ENCODE measurements at regions not wholly inside any gene's neighbourhood (a gene's known extent, or its start where the extent isn't known, plus 50 kb on each side); places are given as distances from the start of the nearest gene placed in this dataset.

- TF ChIP-seq EGR1 (IDR thresholded peaks at IDR 0.05) (no peak), TCF12 (IDR thresholded peaks at IDR 0.05; ENCODE audit: low read depth) (no peak), CREB1 (IDR thresholded peaks at IDR 0.05; ENCODE audit: low read depth) (no peak), RAD21 (IDR thresholded peaks at IDR 0.05; ENCODE audit: low read depth) (no peak), YY1 (IDR thresholded peaks at IDR 0.05; ENCODE audit: low read depth) (no peak), EP300 (IDR thresholded peaks at IDR 0.05; ENCODE audit: borderline replicate concordance) (no peak), NFIC (IDR thresholded peaks at IDR 0.05) (no peak), FOXM1 (IDR thresholded peaks at IDR 0.05; ENCODE audit: borderline replicate concordance, low read depth) (no peak), MAX (IDR thresholded peaks at IDR 0.05) (no peak), ZBTB7A (IDR thresholded peaks at IDR 0.05; ENCODE audit: low read depth) (no peak)
- TF ChIP-seq, protein P1, sequence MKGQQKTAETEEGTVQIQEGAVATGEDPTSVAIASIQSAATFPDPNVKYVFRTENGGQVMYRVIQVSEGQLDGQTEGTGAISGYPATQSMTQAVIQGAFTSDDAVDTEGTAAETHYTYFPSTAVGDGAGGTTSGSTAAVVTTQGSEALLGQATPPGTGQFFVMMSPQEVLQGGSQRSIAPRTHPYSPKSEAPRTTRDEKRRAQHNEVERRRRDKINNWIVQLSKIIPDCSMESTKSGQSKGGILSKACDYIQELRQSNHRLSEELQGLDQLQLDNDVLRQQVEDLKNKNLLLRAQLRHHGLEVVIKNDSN (IDR thresholded peaks at IDR 0.05) = no peak
Observed at GRCh38 chr21:38994042-38994441, 188.3 kb downstream of the ETS2 start.

DNA sequence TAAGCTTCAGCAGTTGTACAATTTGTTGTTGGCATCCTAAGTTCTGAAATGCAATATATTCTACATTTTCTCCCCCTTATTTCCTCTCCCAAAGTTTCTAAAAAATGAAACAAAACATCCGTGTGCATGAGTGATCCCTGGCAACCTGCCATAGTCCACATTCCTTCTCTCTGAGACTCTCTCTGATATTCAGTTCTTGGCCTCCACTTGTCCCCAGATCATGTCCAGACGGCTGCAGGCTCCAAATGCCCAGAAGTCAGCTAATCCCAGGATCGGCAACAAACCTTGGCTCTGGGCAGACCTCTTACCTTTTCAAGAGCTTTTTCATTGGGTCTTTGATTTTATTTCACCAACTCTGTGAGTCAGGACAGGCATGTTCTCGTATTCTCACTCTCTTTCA lies 187.8 kb downstream of the ETS2 start:
- TF ChIP-seq TEAD4 (IDR thresholded peaks at IDR 0.05) (peak; percentile 73), YY1 (IDR thresholded peaks at IDR 0.05; ENCODE audit: low read depth) (no peak), TCF12 (IDR thresholded peaks at IDR 0.05; ENCODE audit: low read depth) (0 out of 2 replicates have a peak, but pooled peaks have one; percentile 19), MAX (IDR thresholded peaks at IDR 0.05) (no peak), CEBPB (IDR thresholded peaks at IDR 0.05) (peak; percentile 37; the same call in 1 of the 2 replicates), NFIC (IDR thresholded peaks at IDR 0.05) (peak; percentile 82), RAD21 (IDR thresholded peaks at IDR 0.05; ENCODE audit: low read depth) (no peak)
- TF ChIP-seq, protein P2, sequence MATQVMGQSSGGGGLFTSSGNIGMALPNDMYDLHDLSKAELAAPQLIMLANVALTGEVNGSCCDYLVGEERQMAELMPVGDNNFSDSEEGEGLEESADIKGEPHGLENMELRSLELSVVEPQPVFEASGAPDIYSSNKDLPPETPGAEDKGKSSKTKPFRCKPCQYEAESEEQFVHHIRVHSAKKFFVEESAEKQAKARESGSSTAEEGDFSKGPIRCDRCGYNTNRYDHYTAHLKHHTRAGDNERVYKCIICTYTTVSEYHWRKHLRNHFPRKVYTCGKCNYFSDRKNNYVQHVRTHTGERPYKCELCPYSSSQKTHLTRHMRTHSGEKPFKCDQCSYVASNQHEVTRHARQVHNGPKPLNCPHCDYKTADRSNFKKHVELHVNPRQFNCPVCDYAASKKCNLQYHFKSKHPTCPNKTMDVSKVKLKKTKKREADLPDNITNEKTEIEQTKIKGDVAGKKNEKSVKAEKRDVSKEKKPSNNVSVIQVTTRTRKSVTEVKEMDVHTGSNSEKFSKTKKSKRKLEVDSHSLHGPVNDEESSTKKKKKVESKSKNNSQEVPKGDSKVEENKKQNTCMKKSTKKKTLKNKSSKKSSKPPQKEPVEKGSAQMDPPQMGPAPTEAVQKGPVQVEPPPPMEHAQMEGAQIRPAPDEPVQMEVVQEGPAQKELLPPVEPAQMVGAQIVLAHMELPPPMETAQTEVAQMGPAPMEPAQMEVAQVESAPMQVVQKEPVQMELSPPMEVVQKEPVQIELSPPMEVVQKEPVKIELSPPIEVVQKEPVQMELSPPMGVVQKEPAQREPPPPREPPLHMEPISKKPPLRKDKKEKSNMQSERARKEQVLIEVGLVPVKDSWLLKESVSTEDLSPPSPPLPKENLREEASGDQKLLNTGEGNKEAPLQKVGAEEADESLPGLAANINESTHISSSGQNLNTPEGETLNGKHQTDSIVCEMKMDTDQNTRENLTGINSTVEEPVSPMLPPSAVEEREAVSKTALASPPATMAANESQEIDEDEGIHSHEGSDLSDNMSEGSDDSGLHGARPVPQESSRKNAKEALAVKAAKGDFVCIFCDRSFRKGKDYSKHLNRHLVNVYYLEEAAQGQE (IDR thresholded peaks at IDR 0.05; ENCODE audit: low read depth) = no peak

GRCh38 chr21:38992737-38993136 lies 187.0 kb downstream of the ETS2 start:
- TF ChIP-seq RAD21 (IDR thresholded peaks at IDR 0.05; ENCODE audit: low read depth) = no peak
- TF ChIP-seq, protein P1 (IDR thresholded peaks at IDR 0.05) = no peak
- TF ChIP-seq EGR1 (IDR thresholded peaks at IDR 0.05) = no peak
- no peak for TF ChIP-seq TAF1 (IDR thresholded peaks at IDR 0.05; ENCODE audit: low read depth)
- TF ChIP-seq MAX (IDR thresholded peaks at IDR 0.05) = no peak
- no peak for TF ChIP-seq CEBPB (IDR thresholded peaks at IDR 0.05)
- no peak for TF ChIP-seq ZBTB7A (IDR thresholded peaks at IDR 0.05; ENCODE audit: low read depth)
- no peak for TF ChIP-seq NFIC (IDR thresholded peaks at IDR 0.05)

DNA sequence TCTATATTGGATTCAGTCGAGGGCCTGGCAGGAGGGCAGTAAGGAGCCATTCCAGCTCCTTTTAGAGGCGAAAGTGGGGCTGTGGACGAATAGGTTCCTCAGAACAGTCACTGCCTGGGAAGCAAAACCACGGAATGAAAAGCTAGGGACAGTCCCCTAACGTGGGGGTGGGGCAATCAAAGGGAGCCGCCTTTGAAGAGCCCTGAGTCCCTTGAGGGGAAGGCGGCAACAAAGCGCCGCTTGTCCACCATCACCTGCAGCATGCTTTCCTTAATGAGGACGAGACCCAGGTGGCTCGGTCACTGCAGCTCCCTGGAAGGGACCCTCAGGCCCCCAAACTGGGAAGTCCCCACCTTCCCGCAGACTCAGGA lies 184.7 kb downstream of the ETS2 start:
- TF ChIP-seq, protein P2 (IDR thresholded peaks at IDR 0.05; ENCODE audit: low read depth) = no peak
- no peak for TF ChIP-seq TCF12 (IDR thresholded peaks at IDR 0.05; ENCODE audit: low read depth)
- TF ChIP-seq, protein P1 (IDR thresholded peaks at IDR 0.05) = no peak
- TF ChIP-seq EGR1 (IDR thresholded peaks at IDR 0.05) = no peak
- no peak for TF ChIP-seq NFIC (IDR thresholded peaks at IDR 0.05)
- no peak for TF ChIP-seq RAD21 (IDR thresholded peaks at IDR 0.05; ENCODE audit: low read depth)
- no peak for TF ChIP-seq TAF1 (IDR thresholded peaks at IDR 0.05; ENCODE audit: low read depth)
- no peak for TF ChIP-seq FOXM1 (IDR thresholded peaks at IDR 0.05; ENCODE audit: borderline replicate concordance, low read depth)
- no peak for TF ChIP-seq YY1 (IDR thresholded peaks at IDR 0.05; ENCODE audit: low read depth)
- no peak for TF ChIP-seq TEAD4 (IDR thresholded peaks at IDR 0.05)
- TF ChIP-seq EP300 (IDR thresholded peaks at IDR 0.05; ENCODE audit: borderline replicate concordance) = no peak
- TF ChIP-seq CREB1 (IDR thresholded peaks at IDR 0.05; ENCODE audit: low read depth) = no peak
- no peak; the same call in 1 of the 2 replicates for TF ChIP-seq ZBTB7A (IDR thresholded peaks at IDR 0.05; ENCODE audit: low read depth)
- TF ChIP-seq MAX (IDR thresholded peaks at IDR 0.05) = no peak
- TF ChIP-seq CEBPB (IDR thresholded peaks at IDR 0.05) = no peak

- TF ChIP-seq EGR1 (IDR thresholded peaks at IDR 0.05) (no peak), EP300 (IDR thresholded peaks at IDR 0.05; ENCODE audit: borderline replicate concordance) (peak; percentile 17; the same call in 1 of the 2 replicates), NFIC (IDR thresholded peaks at IDR 0.05) (peak; percentile 25), TCF12 (IDR thresholded peaks at IDR 0.05; ENCODE audit: low read depth) (peak; percentile 29; the same call in 1 of the 2 replicates), MAX (IDR thresholded peaks at IDR 0.05) (peak; percentile 38; the same call in 1 of the 2 replicates), YY1 (IDR thresholded peaks at IDR 0.05; ENCODE audit: low read depth) (no peak), TEAD4 (IDR thresholded peaks at IDR 0.05) (no peak), TAF1 (IDR thresholded peaks at IDR 0.05; ENCODE audit: low read depth) (no peak), RAD21 (IDR thresholded peaks at IDR 0.05; ENCODE audit: low read depth) (no peak)
- TF ChIP-seq, protein P2 (IDR thresholded peaks at IDR 0.05; ENCODE audit: low read depth) = no peak
Observed at GRCh38 chr21:38989745-38990423, 184.2 kb downstream of the ETS2 start.

Measured in Ishikawa (cell line).